Posterior cingulate gyrus (tissue), 11 donors: ENCODE measurements at regions not wholly inside any gene's neighbourhood (a gene's known extent, or its start where the extent isn't known, plus 50 kb on each side); places are given as distances from the start of the nearest gene placed in this dataset.

Source experiments
- DNase-seq, 10 donors: peaks; one replicate each; pipeline versions ENCODE4 v3.0.0 to v3.0.0-alpha.2; 2020 to 2021; ENCODE audit warnings: mixed read lengths in 3 of 10
- intact Hi-C: fragments of 100-400 bp; cut with DNase I; formaldehyde crosslinking; loops from one replicate; pipeline ENCODE4 v1.15.1; 2023

DNA sequence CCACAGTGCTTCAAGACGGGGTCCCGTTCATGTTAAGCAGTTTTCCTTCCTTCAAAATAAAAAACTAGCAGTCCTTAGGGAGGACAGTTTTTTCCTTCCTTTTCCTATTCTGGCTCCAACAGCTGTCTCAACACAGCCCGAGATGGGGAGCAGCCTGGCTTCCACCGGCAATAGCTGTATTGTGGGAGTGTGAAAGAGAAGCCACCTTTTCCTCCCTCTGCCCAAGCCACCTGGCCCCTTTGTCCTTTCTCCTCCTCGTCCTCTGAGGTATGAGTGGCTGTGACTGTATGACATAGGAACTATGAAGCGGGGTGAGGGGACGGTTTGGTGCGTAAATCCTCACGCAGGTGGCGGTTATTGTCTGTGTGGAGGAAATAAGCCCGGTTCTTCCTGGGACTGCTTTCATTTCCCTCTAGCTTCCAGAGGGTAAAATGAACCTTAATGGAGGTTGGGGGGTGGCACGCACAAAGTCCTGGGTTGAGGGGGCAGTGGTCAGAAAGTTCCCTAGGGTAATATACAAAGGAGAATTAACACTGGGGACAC lies 292.0 kb upstream of the DMRT1 start:
- intact Hi-C loops: loop anchor here (5.0 to 10.0 kb wide), 2 partner anchors 42 to 165 kb away; no protein-coding TSS in a partner anchor
- DNase-seq: no peak

DNA sequence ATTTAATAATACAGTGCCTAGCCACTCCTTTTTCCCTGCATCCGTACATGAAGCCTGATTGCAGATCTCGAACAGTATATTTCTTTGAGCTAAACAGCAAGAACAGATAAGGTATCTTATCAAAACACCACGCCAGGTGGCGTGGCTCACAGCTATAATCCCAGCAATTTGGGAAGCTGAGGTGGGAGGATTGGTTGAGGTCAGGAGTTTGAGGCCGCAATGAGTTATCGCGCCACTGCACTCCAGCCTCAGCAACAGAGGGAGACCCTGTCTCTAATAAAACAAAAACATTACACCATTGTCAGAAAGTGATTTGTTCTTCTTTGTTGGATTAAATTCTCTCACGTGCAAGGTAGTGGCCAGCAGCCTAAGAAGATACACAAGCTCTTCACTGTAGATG lies 291.2 kb upstream of the DMRT1 start:
- DNase-seq: no peak
- intact Hi-C loops: no loop called here

- DNase-seq: no peak
- intact Hi-C loops: no loop called here
Observed at GRCh38 chr9:551986-552929, 289.2 kb upstream of the DMRT1 start.

DNA sequence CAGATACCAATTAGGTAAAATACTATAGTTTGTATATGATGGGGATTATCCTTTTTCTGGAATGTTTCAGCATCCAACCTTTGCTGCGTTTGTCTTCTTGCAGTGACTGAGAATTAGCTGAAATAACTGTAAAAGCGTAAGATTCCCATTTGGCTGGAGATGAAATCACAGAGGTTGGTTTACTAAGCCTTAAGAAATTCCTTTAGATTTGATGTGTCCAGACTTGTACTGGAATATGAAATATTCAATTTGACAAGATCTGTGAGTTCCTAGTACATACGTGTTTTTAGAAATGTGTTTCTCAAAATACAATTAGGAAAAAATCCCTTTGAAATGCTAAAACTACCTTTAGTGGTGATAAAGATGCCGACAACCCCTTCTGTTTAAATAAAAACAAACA lies 286.0 kb upstream of the DMRT1 start:
- intact Hi-C loops: no loop called here
- no peak for DNase-seq

DNA sequence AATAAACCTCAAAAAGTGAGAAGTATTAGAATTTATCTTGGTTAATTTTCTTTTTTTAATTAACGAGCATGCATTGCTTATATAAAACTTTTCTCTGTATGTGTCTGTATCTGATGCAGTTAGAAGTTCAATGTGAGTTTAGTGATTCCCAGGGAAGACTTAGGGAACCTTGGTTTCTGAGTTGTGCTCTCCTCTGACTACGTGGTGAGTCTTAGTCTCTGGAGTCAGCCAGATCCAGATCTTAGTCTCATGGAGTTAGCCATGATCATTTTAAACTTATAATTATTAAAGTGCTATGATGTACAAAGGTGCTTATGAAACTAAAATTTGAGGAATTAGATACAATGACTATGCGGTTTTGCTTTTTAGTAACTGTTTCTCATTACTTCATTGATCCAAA lies 285.3 kb upstream of the DMRT1 start:
- no peak for DNase-seq
- intact Hi-C loops: no loop called here

DNA sequence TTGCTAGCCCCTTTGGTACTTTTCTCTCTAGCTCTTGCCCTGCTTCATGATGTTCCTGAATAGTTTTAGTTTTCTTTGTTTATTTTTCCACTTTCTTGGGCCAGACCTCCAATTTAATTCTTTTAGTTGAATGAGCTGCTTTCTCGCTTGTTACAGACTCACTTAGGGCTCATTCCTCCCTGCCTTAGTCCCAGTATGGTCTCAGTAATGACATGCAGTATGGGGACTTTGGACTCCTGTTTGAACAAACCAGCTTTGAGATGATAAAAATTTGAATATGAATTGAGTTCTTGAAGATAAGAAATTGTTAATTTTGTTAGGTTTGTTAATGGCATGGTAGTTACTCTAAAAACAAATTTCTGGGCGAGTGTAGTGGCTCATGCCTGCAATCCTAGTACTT lies 284.8 kb upstream of the DMRT1 start:
- intact Hi-C loops: no loop called here
- DNase-seq: no peak

- DNase-seq: no peak
- intact Hi-C loops: no loop called here
Observed at GRCh38 chr9:557601-558201, 283.8 kb upstream of the DMRT1 start.

DNA sequence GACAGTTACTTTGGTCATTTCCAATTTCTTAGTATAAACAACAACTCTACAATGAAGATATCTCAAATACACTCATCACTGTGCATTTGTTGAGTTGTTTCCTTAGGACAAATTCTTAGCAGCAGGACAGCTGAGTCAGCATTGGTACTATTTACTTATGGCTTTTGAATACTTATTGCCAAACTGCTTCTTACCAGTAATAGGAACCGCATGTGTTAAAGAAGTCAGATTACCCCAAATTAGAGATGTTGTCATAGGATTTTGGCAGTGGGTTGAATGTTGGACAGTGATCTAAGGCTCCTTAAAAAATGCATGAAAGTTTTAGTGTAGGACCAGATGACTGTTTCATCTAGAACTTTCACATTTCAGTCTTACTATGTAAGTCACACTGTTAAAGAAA lies 280.1 kb upstream of the DMRT1 start:
- intact Hi-C loops: no loop called here
- DNase-seq: no peak

- DNase-seq: no peak
- intact Hi-C loops: no loop called here
Observed at GRCh38 chr9:563200-563599, 278.3 kb upstream of the DMRT1 start.

- intact Hi-C loops: no loop called here
- no peak for DNase-seq
Observed at GRCh38 chr9:565528-565927, 276.0 kb upstream of the DMRT1 start.

DNA sequence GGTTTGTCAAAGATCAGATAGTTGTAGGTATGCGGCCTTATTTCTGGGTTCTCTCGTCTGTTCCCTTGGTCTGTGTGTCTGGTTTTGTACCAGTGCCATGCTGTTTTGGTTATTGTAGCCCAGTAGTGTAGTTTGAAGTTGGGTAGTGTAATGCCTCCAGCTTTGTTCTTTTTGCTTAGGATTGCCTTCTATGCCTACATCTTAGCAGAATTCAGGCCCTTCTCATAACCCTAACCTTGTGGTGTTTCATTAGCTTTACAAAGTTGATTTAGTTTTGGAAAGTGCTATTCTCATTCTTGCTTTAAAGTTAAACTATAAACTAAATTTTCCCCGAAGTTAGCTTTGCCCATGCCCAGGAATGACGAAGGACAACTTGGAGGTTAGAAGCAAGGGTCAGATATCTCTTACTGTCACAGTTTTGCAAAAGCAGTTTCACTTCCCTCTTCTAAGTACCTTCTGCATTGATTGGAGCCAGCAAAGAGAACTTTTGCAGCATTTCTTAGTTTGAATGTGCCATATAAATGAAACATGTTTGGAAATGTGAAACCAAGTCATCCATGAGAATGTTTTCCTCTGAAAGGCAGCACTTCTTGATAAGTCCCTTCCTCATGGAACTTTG lies 274.3 kb upstream of the DMRT1 start:
- no peak for DNase-seq
- intact Hi-C loops: no loop called here

- intact Hi-C loops: no loop called here
- no peak for DNase-seq
Observed at GRCh38 chr9:567747-568305, 273.7 kb upstream of the DMRT1 start.

DNA sequence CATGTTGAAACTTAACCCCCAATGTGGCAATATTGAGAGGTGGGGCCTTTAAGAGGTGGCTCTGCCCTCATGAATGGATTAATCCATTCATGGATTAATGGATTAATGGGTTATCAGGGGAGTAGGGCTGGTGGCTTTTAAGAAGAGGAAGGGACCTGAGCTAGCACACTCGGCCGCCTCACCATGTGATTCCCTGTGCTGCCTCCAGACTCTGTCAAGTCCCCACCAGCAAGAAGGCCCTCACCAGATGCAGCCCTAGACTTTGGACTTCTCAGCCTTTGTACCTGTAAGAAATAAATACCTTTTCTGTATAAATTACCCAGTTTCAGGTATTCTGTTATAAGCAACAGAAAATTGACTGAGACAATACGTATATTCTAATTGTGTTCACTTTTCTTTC lies 272.2 kb upstream of the DMRT1 start:
- DNase-seq: no peak
- intact Hi-C loops: no loop called here

GRCh38 chr9:570187-570586 lies 271.3 kb upstream of the DMRT1 start:
- no peak for DNase-seq
- intact Hi-C loops: no loop called here

GRCh38 chr9:571066-571465 lies 270.4 kb upstream of the DMRT1 start:
- intact Hi-C loops: no loop called here
- no peak for DNase-seq

DNA sequence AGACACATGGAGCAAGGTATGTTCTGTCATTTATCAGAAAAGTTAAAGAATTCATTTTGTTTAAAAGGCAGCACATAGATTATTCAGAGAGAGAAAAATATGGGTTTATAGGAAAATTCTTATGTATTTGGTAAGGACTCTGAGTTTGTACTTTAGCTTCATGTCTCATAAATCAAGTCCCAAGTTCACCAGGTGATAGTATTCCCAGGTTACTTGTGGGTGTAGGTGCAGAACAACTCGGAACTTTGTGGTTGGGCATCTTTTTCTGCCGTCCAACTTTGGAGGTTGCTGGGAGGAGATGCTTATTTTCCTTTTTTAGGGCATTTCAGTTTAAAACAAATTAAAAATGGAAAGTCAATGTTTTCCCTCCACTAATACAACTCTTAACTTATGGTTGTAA lies 269.8 kb upstream of the DMRT1 start:
- intact Hi-C loops: no loop called here
- DNase-seq: no peak

DNA sequence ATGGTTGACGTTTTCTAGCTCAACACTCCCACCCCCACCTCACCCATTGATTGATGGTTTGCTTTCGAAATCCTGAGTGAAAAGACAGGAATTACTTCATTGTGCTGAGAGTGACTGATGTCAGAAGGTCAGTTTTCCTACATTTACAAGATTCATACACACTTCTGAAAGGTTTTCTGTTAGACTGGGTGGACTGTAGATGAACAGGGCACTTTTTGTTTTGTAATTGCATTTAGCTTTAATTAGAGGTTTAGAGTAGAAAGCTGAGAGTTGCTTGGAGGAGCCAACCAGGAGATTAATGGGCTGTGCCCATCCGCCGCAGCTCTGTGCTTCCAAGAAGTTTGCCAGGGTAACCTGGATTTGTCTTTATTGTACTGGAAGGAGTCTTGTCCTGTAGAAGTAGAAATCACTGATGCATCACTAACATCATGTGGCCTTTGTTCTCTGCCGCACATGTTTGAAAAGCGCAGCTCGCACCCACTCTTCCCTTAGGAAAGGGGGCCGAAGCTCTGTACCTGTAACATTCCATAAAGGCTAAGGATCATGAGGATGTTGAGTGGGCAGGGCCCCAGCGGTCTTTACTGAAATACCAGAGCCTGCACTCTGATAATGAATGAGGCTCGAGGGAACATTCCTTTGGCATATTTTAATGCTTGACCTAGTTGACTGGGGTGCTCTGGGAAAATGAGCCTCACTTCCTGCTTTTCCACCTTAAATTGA lies 267.6 kb upstream of the DMRT1 start:
- DNase-seq: no peak
- intact Hi-C loops: no loop called here

DNA sequence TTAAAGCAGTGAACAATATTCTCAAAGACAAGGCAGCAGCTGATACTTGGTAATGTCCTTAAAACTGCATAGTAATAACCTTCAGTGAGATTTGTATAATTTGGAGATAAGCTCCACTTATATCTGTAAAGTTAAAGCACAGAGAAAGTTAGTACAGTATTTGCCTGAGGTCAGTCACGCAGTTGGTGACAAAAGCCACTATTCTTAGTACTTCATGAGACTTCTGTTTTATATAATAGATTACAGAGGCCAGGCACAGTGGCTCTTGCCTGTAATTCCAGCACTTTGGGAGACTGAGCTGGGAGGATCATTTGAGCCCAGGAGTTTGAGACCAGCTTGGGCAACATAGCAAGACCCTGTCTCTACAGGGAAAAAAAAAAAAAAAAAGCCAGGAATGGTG lies 266.4 kb upstream of the DMRT1 start:
- intact Hi-C loops: no loop called here
- no peak for DNase-seq

DNA sequence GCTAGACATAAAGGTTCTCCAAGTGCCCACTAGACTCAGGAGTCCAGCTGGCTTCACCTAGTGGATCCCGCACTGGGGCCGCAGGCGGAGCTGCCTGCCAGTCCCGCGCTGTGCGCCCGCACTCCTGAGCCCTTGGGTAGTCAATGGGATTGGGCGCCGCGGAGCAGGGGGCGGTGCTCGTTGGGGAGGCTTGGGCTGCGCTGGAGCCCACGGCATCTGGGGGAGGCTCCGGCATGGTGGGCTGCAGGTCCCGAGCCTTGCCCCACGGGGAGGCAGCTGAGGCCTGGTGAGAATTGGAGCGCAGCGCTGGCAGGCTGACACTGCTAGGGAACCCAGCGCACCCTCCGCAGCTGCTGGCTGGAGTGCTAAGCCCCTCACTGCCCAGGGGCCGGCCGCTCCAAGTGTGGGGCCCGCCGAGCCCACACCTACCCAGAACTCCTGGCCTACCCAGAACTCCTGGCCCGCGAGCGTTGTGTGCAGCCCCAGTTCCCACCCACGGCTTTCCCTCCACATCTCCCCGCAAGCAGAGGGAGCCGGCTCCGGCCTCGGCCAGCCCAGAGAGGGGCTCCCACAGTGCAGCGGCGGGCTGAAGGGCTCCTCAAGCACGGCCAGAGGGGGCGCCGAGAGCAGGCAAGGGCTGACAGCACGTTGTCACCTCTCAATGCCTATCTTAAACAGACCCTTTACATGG lies 260.7 kb upstream of the DMRT1 start:
- DNase-seq: no peak
- intact Hi-C loops: no loop called here
